ENCODE measurements at regions not wholly inside any gene's neighbourhood (a gene's known extent, or its start where the extent isn't known, plus 50 kb on each side); places are given as distances from the start of the nearest gene placed in this dataset.

DNA sequence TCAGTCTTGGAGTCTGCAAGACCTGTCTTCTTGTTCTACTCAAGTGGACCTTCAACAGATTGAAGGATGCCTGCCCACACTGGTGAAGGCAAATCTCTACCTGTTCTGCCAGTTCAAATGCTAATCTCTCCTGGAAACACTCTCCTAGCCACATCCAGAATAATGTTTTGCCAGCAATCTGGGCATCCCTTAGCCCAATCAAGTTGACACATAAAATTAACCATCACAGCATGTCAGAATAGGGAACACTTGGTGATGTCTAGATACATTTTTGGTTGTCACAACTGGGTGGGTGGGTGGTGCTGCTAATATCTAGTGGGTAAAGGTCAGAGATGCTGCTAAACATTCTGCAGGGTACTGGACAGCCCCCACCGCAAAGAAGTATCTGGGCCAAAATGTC, 744.9 kb upstream of the SOX9 start:
- H3K9me3 ChIP-seq (ENCODE audit: control insufficient read depth, insufficient read depth, low read length) = no peaks in the 10 kb centered on the region
- no peaks in the 10 kb centered on the region for H3K27me3 ChIP-seq (ENCODE audit: control insufficient read depth, insufficient read depth, low read length)
- H3K4me2 ChIP-seq (ENCODE audit: low read depth, low read length) = no peak overlapping the region
- H2AK5ac ChIP-seq (ENCODE audit: low read depth, low read length) = no peak overlapping the region
- ATAC-seq (ENCODE audit: low read depth) (no peak), DNase-seq (no peak)
- H3K18ac ChIP-seq (ENCODE audit: low read depth, low read length) = no peak overlapping the region
- no peak overlapping the region for H3K9ac ChIP-seq (ENCODE audit: low read depth, low read length)
- H4K91ac ChIP-seq (ENCODE audit: insufficient read depth, low read depth, low read length) = no peak overlapping the region
- H2AK9ac ChIP-seq (replicated peaks; ENCODE audit: low read depth, low read length, poor library complexity) = no peak overlapping the region
- no peaks in the 10 kb centered on the region for H3K4me1 ChIP-seq (ENCODE audit: control insufficient read depth, insufficient read depth, low read length)
- no peak for TF ChIP-seq CHD1 (IDR thresholded peaks at IDR 0.05; ENCODE audit: low read depth, low read length)
- TF ChIP-seq, protein P1, sequence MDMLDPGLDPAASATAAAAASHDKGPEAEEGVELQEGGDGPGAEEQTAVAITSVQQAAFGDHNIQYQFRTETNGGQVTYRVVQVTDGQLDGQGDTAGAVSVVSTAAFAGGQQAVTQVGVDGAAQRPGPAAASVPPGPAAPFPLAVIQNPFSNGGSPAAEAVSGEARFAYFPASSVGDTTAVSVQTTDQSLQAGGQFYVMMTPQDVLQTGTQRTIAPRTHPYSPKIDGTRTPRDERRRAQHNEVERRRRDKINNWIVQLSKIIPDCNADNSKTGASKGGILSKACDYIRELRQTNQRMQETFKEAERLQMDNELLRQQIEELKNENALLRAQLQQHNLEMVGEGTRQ (IDR thresholded peaks at IDR 0.05; ENCODE audit: low read depth, low read length) = no peak
- TF ChIP-seq POLR2A (IDR thresholded peaks at IDR 0.05; ENCODE audit: low read depth, low read length) = no peak
- TF ChIP-seq, protein P2, sequence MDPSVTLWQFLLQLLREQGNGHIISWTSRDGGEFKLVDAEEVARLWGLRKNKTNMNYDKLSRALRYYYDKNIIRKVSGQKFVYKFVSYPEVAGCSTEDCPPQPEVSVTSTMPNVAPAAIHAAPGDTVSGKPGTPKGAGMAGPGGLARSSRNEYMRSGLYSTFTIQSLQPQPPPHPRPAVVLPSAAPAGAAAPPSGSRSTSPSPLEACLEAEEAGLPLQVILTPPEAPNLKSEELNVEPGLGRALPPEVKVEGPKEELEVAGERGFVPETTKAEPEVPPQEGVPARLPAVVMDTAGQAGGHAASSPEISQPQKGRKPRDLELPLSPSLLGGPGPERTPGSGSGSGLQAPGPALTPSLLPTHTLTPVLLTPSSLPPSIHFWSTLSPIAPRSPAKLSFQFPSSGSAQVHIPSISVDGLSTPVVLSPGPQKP (IDR thresholded peaks at IDR 0.05; ENCODE audit: borderline replicate concordance, low read depth, low read length) = no peak
- TF ChIP-seq MXI1 (IDR thresholded peaks at IDR 0.05; ENCODE audit: borderline replicate concordance, low read depth, low read length) = no peak
- TF ChIP-seq SMC3 (IDR thresholded peaks at IDR 0.05; ENCODE audit: low read depth, low read length) = no peak
- no peak for TF ChIP-seq MAFK (IDR thresholded peaks at IDR 0.05; ENCODE audit: low read depth, low read length)
- TF ChIP-seq NFE2L2 (IDR thresholded peaks at IDR 0.05; ENCODE audit: low read depth, low read length) = no peak
- no TSS peak for BruUV-seq (replicated peaks)
- no peak overlapping the region for H3K14ac ChIP-seq (replicated peaks; ENCODE audit: low read depth, low read length)
- no peak overlapping the region for H2BK5ac ChIP-seq (ENCODE audit: low read depth, low read length, poor library complexity, severe bottlenecking)
- no peak overlapping the region for H4K5ac ChIP-seq (ENCODE audit: low read depth, low read length)
- H3K9me1 ChIP-seq (ENCODE audit: insufficient read depth, low read length) = no peaks in the 10 kb centered on the region
- intact Hi-C loops (cut with micrococcal nuclease) (no loop called here), dilution Hi-C loops (cut with HindIII; ENCODE audit: low sequenced_read_pairs, unreplicated experiment) (no loop called here), in situ Hi-C loops (cut with MboI; ENCODE audit: low sequenced_read_pairs) (no loop called here)
- H4K20me1 ChIP-seq (ENCODE audit: insufficient read depth, low read length) = no peaks in the 10 kb centered on the region
- POLR2A ChIA-PET (ENCODE audit: unreplicated experiment) = no interaction called here
- no peak overlapping the region for H3K23ac ChIP-seq (ENCODE audit: low read depth, low read length)
- no peak overlapping the region for H3K56ac ChIP-seq (ENCODE audit: extremely low read depth, insufficient read depth, low read length)
- no peak overlapping the region for H3K4ac ChIP-seq (ENCODE audit: low read depth, low read length)
- no peaks in the 10 kb centered on the region for H3K36me3 ChIP-seq (ENCODE audit: control insufficient read depth, insufficient read depth, low read length)
- no peak overlapping the region for H2BK20ac ChIP-seq (ENCODE audit: low read depth, low read length)
- no peaks in the 10 kb centered on the region for H3K79me1 ChIP-seq (ENCODE audit: low read depth in 1 of 2, low read length in 2 of 2)
- 100% methylated on average over 1 of the region's 1 CpG; no CpG with 5 or more reads in 1 of the 2 experiments for WGBS, 2 experiments (ENCODE audit: extremely low coverage in 2 of 2, insufficient read length in 1 of 2)
- no peak overlapping the region for H2BK15ac ChIP-seq (ENCODE audit: low read depth, low read length)
- CTCF ChIA-PET = no interaction called here
- no peak overlapping the region for H3K27ac ChIP-seq (ENCODE audit: insufficient read depth, low read length)
- no peak overlapping the region for H4K8ac ChIP-seq (ENCODE audit: low read depth in 2 of 2, low read length in 2 of 2)
- H3K4me3 ChIP-seq (ENCODE audit: insufficient read depth, low read depth, low read length) = no peak overlapping the region
- H2AFZ ChIP-seq (replicated peaks; ENCODE audit: low read length, poor library complexity) = no peak overlapping the region
- H2BK120ac ChIP-seq (ENCODE audit: low read depth, low read length) = no peak overlapping the region

All from IMR-90 (cell line).